Esophagus (tissue), 2 donors: ENCODE measurements at regions not wholly inside any gene's neighbourhood (a gene's known extent, or its start where the extent isn't known, plus 50 kb on each side); places are given as distances from the start of the nearest gene placed in this dataset.
A peak's percentile ranks its signal among the peaks of the same experiment; 100 is the strongest.

Source experiments
- H3K27ac ChIP-seq, 2 donors: one replicate each; pipeline ENCODE4 v1.5.1; 2013; ENCODE audit warnings: low read depth in 2 of 2, mild to moderate bottlenecking in 2 of 2, inconsistent platforms in 1 of 2, low read length in 1 of 2, moderate library complexity in 1 of 2
- H3K27me3 ChIP-seq, 2 donors: one replicate each; pipeline ENCODE4 v1.6.1; 2013; ENCODE audit warnings: low read length in 2 of 2, control low read depth in 1 of 2, mild to moderate bottlenecking in 1 of 2; ENCODE audit not compliant: insufficient read depth in 2 of 2, control insufficient read depth in 1 of 2
- H3K36me3 ChIP-seq, 2 donors: one replicate each; pipeline ENCODE4 v1.6.1; 2013; ENCODE audit warnings: low read length in 1 of 2; ENCODE audit not compliant: control insufficient read depth in 2 of 2, insufficient read depth in 2 of 2
- H3K4me1 ChIP-seq, 2 donors: one replicate each; pipeline ENCODE4 v1.6.1; 2013; ENCODE audit warnings: low read length in 1 of 2; ENCODE audit not compliant: control insufficient read depth in 2 of 2, insufficient read depth in 2 of 2
- H3K4me3 ChIP-seq, 2 donors: one replicate each; pipeline ENCODE4 v1.5.1; 2013; ENCODE audit warnings: low read length in 2 of 2, mild to moderate bottlenecking in 2 of 2, low read depth in 1 of 2, moderate library complexity in 1 of 2
- H3K9me3 ChIP-seq, 2 donors: one replicate each; pipeline ENCODE4 v1.6.1; 2013; ENCODE audit warnings: mild to moderate bottlenecking in 2 of 2, low read depth in 1 of 2, low read length in 1 of 2, moderate library complexity in 1 of 2; ENCODE audit not compliant: control insufficient read depth in 2 of 2, insufficient read depth in 1 of 2
- WGBS, 2 donors: extraction: QIAGEN DNeasy Blood & Tissue Kit; methylation state at CpG; one replicate each; pipeline ENCODE4 v1.1.7; 2013; 5-methylcytosine and 5-hydroxymethylcytosine counted together
- donor health status: healthy with polysubstance abuse.
- donor health status: Bipolar disorder and iron deficiency.

DNA sequence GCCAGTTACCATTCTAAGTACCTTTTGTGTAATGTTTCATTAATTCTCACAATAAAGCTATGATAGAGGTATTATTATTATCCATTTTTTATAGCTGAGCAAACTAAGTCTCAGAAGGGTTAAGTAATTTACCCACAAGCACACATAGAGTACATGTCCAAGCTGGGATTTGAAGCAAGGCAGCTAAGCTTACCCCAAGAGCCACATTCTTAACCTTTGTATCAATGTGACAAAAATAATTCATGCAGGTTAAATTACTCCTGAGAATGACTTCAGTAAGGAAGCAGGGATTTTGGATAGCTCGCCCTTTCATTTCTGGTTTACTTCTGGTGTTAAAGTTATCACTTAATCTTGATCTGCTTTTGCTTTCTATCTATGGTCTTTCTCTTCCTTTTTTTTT lies 141.9 kb downstream of the ACTBL2 start:
- Histone ChIP-seq H3K4me1 (no peaks in the 10 kb centered on the region), H3K27ac (no peak overlapping the region), H3K36me3 (no peaks in the 10 kb centered on the region), H3K27me3 (no peaks in the 10 kb centered on the region), H3K4me3 (no peak overlapping the region), H3K9me3 (peaks cover 0 to 3% of the 10 kb centered on the region in 2 donors)
- 75 to 78% methylated on average over 1 of the region's 1 CpG for WGBS, 2 donors

DNA sequence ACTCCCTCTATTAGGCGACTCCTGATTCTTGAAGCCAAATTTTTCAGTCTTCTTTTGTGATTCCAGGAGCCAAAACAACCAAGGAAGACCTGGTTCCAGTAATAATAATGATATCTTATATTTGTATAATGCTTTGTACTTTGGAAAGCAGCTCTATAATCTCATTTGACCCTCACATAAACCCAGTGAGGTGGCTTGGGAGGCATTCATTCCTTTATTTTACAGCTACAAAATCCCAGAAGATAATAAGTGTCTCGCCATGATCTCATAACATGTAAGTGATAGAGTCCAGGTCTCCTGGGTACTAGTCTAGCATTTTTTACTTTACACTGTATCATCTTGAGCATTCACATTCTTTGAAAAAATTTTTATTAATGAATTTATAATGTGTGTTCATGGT lies 143.1 kb downstream of the ACTBL2 start:
- 93 to 98% methylated on average over 2 of the region's 2 CpGs for WGBS, 2 donors
- Histone ChIP-seq H3K9me3 (peaks cover 0 to under 1% of the 10 kb centered on the region in 2 donors), H3K36me3 (no peaks in the 10 kb centered on the region), H3K4me1 (no peaks in the 10 kb centered on the region), H3K27me3 (no peaks in the 10 kb centered on the region), H3K4me3 (no peak overlapping the region), H3K27ac (no peak overlapping the region)

DNA sequence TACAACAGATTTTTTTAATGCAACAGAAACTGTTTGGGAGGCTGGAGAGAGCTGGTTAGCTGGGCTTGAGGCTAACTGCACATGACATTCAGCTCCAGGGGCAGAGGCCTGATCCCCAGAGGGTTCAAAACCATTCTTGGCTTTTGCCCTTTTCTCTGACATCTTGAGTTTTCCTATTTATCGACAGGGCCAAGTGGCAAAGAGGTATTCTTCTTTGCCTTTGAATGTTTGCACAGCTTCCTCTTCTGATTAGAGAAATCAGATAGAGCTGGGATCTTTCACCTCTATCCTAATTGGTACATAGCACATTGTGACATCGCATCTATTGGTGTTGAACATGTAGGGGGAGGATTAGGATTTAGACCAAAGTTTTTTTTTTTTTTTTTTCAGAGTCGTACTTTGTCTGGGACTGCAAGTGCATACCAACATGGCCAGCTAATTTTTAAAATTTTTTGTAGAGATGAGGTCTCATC lies 143.7 kb downstream of the ACTBL2 start:
- Histone ChIP-seq H3K9me3 (no peaks in the 10 kb centered on the region), H3K36me3 (no peaks in the 10 kb centered on the region), H3K27ac (no peak overlapping the region), H3K4me3 (no peak overlapping the region), H3K4me1 (no peaks in the 10 kb centered on the region), H3K27me3 (no peaks in the 10 kb centered on the region)
- 57 to 71% methylated on average over 3 of the region's 3 CpGs for WGBS, 2 donors

DNA sequence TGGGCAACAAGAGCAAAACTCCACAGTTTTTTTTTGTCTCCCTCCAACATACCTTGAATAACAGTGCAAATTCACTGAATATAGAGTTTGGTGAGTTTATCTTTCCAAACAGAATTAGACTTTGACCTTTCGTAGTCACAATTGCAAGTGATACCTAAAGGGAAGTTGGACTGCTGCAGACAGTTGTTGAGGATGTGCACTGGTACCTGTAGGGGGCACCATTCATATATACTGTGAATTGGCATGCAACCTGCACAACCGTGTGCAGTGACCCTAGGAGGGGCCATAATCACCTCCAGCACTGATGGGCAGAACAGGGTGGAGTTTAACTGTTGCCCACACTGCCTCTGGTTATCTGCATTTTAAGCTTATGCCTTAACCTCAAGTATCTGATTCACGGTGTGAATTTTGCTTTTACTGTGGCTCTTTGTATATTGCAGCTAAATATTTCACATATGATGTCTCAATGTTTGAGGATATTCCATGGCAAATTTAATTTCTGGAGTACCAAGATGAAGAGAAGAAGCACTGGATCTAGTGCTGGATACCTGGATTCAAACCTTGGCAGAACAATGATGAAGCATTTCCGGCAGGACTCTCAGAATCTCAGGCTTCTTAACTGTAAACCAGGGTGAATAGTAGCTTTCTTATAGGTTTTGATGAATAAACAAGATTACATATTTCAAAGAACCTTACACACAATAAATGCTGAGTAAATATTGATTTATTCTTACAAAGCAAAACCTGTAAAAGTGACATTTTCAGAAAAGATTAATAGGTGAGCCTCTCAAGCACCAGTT lies 144.3 kb downstream of the ACTBL2 start:
- Histone ChIP-seq H3K4me1 (no peaks in the 10 kb centered on the region), H3K9me3 (no peaks in the 10 kb centered on the region)

DNA sequence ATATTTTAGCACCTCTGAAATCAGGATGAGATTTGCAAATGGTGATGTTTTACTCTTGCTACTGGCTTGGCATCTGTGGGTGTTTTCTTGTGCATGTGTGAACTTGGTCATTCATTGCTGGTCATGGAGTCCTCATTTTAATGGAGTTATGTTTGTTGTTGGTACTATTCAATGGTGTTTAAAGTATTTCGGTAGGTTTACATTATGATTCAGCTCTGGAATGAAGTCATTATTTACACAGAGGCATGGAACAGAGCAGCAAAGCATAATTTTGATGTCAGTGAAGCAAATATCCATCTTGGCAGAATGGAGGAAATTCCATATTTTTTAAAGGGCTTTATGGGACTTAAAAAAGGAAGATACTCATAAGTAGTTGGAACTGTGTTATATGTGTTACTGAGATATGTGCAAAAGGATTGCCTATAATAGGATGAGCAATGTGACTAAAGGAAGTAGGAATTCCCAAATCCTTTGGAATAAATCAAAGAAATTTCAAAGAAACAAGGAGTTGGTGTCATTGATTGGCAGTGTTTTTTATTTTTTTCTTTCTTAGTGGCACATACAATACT lies 147.4 kb downstream of the ACTBL2 start:
- no peak overlapping the region for H3K27ac ChIP-seq
- H3K4me3 ChIP-seq, result no peak overlapping the region
- H3K9me3 ChIP-seq, result no peaks in the 10 kb centered on the region
- no peaks in the 10 kb centered on the region for H3K27me3 ChIP-seq
- no peaks in the 10 kb centered on the region for H3K36me3 ChIP-seq
- H3K4me1 ChIP-seq, result no peaks in the 10 kb centered on the region
- WGBS, 2 donors, result 23 to 44% methylated on average over 1 of the region's 1 CpG

More for the DNA sequence above, 144.3 kb downstream of the ACTBL2 start:
- Histone ChIP-seq H3K27ac (no peak overlapping the region), H3K27me3 (no peaks in the 10 kb centered on the region), H3K4me3 (no peak overlapping the region), H3K36me3 (no peaks in the 10 kb centered on the region)
- WGBS, 2 donors, result 59 to 68% methylated on average over 4 of the region's 4 CpGs

DNA sequence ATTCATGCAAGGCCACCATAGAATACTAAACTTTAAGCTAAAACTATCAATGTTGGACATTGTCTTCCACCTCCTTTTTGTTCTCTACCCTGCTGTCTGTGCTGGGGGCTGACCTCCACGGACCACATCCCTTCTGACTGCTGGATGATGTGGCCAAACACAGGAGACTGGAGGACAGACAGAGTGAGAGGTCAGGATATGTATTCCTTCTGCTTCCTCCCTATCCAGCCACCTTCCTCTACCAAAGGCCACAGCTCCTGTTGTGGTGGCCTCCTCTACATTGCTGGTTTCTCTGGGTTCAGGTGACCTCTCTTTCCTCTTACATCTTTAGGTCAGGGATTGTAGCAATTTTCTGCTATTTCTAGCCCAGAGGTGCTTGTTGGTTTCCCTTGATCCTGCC lies 148.1 kb downstream of the ACTBL2 start:
- Histone ChIP-seq H3K36me3 (no peaks in the 10 kb centered on the region), H3K4me3 (no peak overlapping the region), H3K27me3 (no peaks in the 10 kb centered on the region), H3K4me1 (no peaks in the 10 kb centered on the region), H3K9me3 (no peaks in the 10 kb centered on the region), H3K27ac (no peak overlapping the region)
- 70 to 86% methylated on average over 1 of the region's 1 CpG for WGBS, 2 donors

DNA sequence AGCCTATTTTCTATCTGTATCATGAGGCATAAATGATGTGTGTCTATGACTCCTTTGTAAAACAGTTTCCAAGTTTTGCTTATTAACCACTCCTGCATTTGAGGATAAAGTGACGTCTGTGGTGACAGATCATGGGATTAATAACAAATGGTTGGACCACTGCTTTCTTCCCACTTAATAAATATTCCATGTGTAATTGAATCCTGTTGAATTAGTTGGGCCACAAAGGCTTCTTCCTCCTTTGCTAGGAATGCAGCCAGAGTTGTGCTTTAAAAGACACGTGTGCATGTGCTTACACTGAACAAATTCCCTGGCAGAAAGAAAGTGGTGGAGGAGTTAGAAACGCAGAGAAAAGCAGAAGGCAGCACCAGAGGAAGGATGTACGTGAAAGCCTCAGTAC lies 150.2 kb downstream of the ACTBL2 start:
- 40 to 43% methylated on average over 4 of the region's 4 CpGs for WGBS, 2 donors
- H3K27me3 ChIP-seq, result no peaks in the 10 kb centered on the region

DNA sequence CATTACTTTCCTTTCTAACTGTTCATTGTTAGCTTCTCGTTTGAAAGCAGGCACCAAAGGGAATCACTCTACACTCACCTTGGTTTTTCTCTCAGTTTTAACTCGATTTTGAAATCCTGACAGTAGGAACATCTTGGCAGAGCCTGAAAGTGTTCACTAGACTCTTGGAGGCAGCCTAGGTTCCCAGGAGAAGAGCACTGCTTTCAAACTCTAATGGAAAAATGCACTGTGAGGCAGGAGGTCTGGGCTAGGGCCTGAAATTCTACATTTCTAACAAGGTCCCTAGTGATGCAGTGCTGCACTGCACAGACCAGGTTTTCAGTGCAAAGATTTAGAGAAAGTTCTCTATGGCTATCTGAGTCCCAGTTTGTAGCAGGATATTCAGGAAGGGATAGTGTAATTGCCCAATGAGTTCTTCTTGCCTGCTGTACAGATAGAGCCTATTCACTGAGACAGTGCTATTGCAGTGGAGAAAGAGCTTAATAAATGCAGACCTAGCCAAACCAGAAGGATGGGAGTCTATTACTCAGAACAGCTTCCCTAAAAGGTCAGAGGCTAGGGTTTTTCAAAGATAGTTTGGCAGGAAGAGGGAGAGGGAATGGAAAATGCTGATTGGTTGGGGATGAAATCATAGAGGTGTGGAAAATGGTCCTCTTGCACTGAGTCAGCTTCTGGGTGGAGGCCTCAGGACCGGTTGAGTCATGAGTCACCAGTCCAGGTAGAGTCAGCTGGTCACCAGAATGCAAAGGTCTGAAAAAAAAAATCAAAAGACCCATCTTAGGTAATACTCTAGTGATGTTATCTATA lies 153.9 kb downstream of the GPBP1 start:
- no peak overlapping the region for H3K4me3 ChIP-seq
- no peaks in the 10 kb centered on the region for H3K4me1 ChIP-seq
- no peaks in the 10 kb centered on the region for H3K27me3 ChIP-seq
- no peaks in the 10 kb centered on the region for H3K36me3 ChIP-seq
- H3K9me3 ChIP-seq, result peaks cover 0 to 2% of the 10 kb centered on the region in 2 donors
- H3K27ac ChIP-seq, result peak overlapping the region; percentile 34 to 47
- WGBS, 2 donors, result 56 to 64% methylated on average over 3 of the region's 3 CpGs

More for the DNA sequence above, 150.2 kb downstream of the ACTBL2 start:
- Histone ChIP-seq H3K9me3 (no peaks in the 10 kb centered on the region), H3K4me3 (no peak overlapping the region), H3K4me1 (no peaks in the 10 kb centered on the region), H3K36me3 (no peaks in the 10 kb centered on the region), H3K27ac (no peak overlapping the region)

DNA sequence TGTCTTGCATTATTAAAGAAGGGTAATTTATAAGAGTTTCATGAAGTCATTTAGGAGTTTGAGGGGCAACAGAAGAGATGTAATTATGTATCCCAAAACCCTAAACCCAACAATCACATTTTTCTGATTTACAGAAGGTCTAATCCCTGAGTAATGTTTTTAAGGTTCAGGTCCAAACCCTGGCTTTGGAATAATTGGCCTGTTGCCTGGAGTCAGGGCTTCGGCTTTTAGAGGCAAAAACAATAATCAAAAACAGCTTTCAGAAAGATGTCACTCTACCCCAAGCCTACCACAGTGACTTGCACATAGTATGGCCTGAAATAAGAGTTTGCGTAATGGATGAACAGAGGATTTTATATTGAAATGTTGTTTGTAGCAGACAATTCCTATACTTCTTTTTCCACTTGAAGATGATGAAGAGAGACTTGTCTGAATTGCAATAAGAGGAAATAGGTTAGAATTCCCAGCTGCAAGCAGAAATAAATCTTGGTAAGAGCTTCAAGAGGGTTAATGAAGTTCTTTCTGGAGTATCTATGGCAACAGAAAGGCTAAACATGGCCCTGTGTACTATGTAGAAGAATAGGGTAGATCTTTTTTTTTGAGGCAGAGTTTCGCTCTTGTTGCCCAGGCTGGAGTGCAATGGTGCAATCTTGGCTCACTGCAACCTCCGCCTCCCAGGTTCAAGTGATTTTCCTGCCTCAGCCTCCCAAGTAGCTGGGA lies 152.0 kb downstream of the GPBP1 start:
- Histone ChIP-seq H3K4me3 (no peak overlapping the region), H3K27me3 (no peaks in the 10 kb centered on the region), H3K27ac (no peak overlapping the region), H3K9me3 (peaks cover 0 to 2% of the 10 kb centered on the region in 2 donors), H3K4me1 (no peaks in the 10 kb centered on the region), H3K36me3 (no peaks in the 10 kb centered on the region)
- WGBS, 2 donors, result 82 to 84% methylated on average over 4 of the region's 4 CpGs
